HG02981 (cell line): ENCODE measurements at regions not wholly inside any gene's neighbourhood (a gene's known extent, or its start where the extent isn't known, plus 50 kb on each side); places are given as distances from the start of the nearest gene placed in this dataset.
"Not testable (repeated sequence)": the region's sequence is repeated elsewhere in the genome, so short reads cannot be mapped to it uniquely, and the experiment has no call there.

Experiments used
- ATAC-seq: cut with Tn5 transposase; IDR thresholded peaks from one replicate; pipeline ENCODE4 v1.9.1; 2021; ENCODE audit warnings: mild to moderate bottlenecking, moderate library complexity; ENCODE audit not compliant: unreplicated experiment

DNA sequence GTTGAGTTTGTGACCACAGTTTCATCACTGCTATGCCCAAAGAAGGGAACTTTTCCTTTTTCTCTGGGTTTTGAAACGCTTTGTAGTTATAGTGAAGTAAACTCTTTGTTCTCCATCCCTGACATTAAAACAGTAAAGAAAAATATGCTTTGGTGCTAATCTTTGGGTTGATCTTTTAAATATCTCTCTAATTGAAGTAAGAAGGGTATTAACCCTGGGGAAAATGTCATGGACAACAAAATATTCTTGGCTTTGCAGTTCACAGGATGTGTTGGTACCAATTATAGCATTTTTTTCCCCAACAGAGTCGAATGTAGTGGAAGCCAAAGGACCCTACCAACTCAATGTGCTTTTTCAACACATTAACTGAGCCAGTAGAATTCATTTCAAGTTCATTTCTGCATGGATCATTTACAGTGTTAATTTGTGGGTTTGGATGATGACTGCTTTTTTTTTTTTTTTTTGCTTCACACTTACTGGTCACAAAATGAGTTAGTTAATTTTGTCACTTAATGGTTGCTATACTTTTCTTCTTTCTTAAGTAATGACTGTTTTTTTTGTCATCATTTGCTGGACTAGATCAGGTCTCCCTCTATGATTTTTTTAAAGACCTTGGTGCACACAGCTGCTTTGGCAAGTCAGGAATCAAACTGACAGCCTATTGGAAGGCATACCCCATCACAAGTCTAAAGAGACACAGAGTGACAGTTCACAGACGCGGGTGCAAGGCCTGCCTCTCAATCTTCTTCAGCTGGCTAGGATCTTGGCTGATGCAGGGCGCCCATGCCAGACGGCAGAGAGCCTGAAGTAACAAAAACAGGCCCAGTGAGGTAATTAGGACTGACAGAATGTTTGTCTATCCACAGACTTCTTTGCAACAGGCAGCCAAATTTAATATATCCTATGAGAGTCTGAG, 98.8 kb upstream of the MMADHC start:
- ATAC-seq: no peak

DNA sequence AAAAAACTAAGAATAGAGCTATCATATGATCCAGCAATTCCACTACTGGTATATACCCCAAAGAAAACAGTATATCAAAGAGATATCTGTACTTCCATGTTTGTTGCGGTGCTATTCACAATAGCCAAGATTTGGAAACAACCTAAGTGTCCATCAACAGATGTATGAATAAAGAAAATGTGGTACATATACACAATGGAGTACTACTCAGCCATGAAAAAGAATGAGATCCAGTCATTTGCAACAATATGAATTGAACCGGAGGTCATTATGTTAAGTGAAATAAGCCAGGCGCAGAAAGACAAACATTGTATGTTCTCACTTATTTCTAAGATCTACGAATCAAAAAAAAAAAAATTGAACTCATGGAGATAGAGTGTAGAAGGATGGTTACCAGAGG, 97.8 kb upstream of the MMADHC start:
- not testable (repeated sequence) for ATAC-seq

DNA sequence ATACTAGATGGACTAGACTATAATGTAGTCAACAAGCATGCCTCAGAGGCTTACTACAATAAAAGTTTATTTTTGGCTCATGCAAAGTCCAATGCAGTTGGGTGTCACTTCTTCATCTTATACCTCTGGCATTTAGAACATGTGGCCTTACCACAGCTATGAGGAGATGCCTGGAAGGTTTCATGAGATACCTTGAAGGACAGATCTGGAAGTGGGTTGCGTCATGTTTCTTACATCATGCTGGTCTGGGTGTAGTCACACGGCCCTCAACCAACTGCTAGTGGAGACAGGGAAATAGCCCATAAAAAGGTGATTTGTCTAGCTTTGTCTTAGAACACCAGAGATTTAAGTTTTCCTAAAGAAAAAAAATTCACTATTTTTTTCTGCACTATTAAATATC, 91.7 kb upstream of the MMADHC start:
- ATAC-seq: no peak

DNA sequence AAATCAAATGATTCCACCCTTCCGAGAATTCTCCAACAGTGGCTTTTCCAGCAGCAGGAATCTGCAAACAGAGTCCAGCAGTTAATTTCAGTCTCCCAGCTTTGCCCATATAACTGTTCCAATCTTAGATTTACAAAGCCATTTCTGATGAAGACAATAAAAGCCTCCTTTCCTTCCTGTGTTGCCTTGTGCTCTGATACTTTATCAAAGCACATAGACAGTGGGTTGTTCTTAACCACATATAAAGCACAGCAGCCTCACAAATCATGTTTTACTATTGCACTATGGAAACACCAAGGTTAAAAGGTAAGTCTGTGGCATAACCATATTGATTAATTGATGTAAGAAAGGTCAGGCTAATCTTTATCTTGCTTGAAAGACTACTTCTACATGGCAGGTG, 89.8 kb upstream of the MMADHC start:
- ATAC-seq: no peak

DNA sequence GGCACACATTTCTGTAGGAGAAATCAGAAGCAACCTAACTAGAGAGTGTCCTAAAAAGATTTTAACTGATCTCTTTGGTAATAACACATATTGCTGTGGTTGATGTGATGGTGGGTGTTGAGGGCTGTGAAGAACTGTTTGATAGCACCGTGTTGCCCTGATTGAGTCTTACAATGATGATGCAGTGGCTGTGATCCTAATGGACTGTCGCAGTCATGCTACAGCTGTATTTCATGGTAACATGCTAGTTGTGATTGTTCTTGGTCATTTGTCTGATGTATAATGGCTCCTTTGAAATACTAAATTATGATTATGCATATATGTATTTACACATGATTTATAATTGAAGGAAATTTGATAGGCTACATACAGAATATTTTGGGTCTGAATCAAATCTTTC, 82.5 kb upstream of the MMADHC start:
- no peak for ATAC-seq

DNA sequence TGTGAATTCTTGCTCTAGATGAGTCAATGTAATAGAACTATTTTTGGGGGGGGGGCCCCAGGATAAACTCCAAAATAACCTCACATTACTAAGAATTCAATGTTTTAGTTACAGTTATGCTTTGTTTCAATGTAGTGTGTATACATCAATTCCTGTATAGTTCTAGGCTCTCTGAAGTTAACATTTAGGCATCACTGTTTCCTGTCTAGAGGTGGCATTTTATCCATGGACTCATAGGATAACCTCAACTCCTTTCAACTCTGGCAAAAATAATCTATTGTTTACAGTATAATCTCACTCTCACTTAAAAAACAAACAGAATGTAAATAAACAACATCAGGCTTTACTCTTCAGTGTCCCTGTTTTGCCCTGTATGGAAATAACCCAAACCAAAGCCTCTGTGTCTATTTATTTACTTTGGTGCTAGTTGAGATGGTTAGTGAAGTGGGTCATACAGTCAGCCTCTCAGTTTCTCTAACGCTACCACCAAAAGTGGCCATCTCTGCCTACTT, 79.3 kb upstream of the MMADHC start:
- no peak for ATAC-seq

DNA sequence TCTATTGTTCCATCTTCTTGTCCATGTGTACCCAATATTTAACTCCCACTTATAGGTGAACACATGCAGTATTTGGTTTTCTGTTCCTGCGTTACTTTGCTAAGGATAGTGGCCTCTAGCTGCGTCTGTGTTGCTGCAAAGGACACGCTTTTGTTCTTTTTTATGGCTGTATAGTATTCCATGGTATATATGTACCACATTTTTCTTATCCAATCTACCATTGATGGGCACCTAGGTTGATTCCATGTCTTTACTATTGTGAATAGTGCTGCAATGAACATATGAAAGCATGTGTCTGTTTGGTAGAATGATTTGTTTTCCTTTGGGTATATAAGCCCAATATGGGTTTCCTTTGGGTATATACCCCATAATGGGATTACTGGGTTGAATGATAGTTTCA, 77.3 kb upstream of the MMADHC start:
- ATAC-seq: no peak

DNA sequence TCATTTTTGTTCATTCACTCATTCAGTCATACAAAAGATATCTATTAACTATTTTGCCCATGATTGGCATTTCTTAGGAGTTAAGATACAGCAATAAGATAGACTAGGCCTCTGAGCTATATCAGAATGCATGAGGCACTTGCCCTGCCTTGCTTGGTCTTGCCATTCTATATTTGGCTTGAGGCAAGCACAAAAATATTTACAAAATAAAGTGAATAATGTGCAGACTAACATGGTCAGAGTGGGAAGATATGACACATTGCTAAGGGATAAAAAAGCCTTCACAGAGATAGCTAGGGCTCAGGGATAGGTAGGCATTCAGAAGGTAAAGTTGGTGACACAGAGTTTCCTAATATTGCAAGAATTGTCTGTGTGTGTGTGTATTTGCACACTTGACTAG, 75.0 kb upstream of the MMADHC start:
- ATAC-seq: no peak

DNA sequence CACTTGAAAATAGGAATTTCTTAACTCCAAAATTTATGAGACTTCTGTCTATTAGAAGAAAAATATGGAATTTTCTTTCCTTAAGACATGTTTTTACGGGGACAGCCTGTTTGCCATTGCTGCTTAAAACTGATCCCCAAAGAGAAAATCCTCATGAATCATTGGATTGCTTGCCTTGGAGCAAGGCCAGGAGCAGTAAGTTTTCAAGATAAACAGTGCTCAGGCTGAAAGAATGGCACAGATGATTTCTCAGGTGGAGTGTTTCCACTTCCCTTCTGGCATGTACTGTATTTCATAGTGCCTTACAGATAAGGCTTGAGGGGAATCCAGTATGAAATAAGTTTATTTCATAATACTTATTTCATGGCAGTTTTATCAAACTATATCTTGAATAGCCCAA, 74.3 kb upstream of the MMADHC start:
- ATAC-seq: no peak

DNA sequence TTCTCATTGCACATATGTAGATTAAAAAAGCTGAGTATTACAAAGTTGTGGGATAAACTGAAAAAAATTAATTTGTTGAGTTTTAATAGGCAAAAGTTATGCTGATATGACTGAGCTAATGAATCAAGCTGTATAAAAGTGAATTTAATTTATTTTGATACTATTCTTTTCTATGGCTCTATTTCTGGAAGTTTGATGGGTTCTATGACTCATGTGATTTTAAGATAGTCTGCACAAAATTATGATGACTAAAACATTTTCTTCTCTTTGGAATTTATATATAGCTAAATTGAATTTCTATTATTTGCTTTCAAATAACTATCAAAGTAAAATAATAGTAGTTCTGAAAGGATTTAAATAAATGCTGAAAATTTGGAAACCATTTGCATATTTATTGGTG, 71.0 kb upstream of the MMADHC start:
- no peak for ATAC-seq

DNA sequence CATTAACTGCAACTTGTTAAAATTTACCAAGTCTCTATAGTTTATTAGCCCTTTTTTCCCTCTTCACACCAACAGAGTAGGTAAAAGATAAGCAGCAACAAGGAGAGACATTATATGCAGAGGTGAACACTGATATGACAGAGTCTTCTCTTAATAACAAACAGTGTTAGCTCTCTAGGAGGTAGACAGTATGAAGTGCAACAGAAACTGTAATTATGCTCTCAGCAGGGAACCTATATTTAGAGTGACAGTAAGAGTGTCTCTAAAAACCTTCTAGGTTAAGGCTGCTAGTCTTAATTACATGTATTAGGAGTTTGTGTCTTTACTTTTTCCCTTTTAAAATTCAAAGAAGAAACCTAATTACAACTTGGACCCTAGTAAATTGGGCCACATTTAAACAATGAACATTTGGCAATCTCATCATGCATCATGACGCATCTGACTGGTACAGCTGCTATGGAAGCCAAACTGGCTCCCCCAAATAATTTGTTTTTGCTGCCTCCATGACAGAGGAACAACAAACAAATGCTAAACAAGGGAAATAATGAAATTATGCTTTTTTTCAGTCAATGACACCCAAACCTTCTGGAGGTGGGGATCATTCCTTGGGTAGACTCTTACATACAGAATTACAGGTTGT, 69.9 kb upstream of the MMADHC start:
- ATAC-seq: no peak

DNA sequence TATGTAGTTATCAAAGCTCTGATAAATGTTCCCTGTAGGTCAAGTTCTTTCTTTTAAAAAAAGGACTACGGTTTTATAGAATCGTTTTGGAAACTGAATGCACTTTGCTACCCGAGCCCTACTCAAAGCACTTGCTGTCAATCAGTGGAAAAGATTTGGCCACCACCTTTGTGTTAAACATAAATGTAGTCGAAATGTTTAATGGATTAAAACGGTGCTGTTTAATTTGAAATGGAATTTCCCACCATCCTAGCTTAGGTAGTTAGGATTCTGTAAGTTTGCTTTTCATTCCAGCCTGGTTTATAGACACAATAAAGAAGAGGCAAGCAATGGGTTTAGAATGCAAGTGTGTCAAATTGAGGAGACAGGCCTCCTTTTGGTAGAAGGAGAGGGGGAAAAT, 69.4 kb upstream of the MMADHC start:
- no peak for ATAC-seq

DNA sequence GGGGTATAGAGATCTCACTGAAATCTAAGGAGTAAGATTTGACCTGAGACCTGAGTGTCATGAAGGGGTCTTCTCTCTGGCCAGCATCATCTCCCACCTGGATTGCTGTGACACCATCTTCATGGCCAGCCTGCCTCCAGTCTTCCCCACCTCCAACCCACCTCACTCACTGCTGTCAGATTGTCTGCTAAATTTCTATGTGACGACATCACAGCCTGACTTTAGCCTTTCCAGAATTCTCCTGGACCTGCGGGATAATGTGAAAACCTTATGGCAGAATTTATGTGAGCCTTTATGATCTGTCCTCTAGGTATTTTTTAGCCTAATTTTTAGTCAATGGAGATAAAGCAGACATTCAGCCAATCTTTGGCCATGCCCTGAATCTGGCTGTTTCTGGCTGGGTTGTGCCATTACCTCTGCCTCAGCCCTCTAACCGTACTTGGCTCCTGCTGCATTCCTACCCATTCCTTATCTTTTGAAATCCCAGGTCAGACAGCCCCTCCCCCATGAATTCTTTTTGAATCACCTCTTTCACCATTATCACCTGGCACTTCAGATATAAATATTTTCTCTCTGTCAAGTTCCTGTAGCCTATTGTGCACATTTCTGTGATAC, 66.4 kb upstream of the MMADHC start:
- ATAC-seq: no peak

DNA sequence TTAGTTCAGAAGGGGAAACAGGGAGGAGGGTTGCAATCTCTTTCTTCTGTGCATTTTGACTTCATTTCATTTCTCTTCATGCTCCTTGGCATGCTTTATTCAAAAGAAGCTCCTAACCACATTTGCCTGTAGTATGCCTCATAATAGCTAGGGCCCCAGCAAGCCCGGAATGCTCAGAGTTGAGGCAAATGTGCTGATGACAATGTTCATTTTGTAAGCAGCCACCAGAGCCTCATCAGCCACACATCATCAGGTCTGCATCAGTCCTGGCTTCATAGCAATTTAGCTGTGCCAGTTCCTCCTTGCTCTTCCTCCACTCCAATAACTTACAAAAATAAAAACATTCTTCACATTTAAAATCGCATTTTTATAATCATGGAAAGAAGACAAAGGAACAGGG, 65.4 kb upstream of the MMADHC start:
- no peak for ATAC-seq

DNA sequence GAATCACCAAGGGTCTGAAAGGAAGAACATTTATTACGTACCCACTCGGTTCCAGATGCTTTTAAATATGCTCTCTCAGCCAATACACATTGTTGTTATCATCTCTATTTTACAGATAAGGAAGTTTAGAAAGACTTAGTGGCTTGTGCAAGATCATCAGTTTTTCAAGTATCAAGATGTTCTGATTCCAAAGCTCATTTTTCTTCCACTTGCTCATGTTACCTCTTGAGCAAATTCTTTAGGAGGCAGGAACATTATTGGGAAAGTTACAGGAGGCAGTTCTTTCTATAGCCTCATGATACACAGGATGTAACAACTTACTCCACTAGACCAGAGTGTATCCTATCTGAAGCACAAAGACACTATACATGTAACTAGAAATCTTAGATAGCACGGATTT, 65.0 kb upstream of the MMADHC start:
- ATAC-seq: no peak

DNA sequence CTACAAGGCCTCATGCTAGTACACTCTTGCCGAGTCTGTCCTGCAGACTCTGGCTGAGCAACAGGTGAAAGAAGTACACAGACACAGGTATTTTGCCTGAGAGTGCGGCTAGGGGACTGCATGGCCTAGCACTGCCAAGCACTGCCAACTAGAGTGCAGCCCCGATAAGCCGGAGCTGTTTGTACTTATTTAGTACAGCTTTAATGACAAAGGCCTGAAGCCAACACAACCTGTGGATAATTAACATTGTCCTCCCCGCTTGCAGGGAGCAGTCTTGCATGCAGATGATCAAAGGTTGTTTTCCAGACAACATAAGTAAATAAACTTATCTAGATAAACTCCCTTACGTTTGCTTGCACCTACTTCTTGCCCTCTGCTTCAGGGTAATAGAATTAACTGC, 63.7 kb upstream of the MMADHC start:
- no peak for ATAC-seq

DNA sequence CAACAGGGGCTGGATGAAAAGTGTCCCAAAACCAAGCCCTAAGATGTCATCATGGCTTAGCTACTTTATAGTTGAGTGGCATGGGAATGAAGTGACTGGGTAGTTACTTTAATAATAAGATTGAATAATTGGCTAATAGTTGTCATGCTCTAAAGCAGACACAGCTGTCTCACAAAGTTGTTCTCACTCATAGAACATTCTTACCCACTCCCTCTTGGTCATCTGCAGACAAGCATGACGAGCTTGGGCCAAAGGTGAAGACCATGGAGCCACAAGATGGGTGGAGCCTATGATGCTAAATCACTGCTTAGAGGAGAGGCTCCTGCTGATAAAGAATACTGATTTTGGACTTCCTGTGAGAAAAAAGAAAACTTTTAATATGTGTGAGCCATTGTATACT, 62.4 kb upstream of the MMADHC start:
- no peak for ATAC-seq

DNA sequence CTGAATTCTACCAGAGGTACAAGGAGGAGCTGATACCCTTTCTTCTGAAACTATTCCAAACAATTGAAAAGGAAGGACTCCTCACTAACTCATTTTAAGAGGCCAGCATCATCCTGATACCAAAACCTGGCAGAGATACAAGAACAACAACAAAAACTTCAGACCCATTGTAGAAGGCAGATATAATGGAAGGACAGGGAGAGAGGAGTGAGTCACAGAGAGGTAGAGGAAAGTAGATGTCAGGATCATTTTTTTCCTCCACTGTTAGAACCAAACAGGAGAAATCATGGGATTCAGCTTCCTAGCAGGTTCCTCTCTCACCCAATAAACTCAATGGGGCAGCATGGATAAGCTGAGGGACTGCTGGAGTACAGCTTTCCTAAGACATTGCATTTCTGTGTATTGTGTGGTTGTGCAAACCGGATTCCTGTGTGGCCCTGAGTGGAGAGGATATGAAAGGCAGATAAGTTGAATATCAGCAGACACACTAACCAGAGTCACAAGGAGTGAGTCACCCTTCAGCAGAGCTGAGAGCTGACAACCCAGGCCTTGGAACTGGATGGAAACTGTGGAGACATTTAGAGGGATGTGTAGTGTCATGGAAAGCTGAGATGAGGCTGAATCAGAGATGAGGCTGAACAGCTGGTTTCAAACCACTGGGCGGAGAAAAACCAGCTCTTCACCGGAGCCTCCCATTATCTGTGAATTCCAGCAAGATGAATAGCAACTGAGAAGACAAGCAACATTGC, 60.9 kb upstream of the MMADHC start:
- ATAC-seq: no peak

DNA sequence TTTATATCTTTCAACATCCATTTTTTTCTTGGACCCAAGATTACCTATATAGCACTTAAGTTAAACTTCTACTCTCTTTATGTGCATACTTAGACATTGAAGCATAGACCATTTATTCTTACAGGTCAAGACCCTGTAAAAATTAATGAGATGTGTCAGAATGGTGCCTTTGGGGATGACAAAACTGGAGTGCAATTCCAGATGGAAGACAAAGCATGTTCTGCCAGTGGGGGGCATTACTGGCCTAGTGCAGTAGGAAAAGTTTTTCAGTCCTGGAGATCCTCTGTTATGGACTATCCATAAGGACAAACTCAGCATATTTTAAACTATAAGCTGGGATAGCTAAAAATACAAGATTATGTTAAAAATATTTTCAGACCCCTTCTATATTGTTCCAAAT, 57.8 kb upstream of the MMADHC start:
- no peak for ATAC-seq
